ENCODE measurements at regions not wholly inside any gene's neighbourhood (a gene's known extent, or its start where the extent isn't known, plus 50 kb on each side); places are given as distances from the start of the nearest gene placed in this dataset.
A peak's percentile ranks its signal among the peaks of the same experiment; 100 is the strongest.

- no peak for DNase-seq (ENCODE audit: low read depth)
These were observed 80.5 kb downstream of the FASTKD2 start for GRCh38 chr2:206845877-206846276.

GRCh38 chr2:206846331-206846730 lies 80.9 kb downstream of the FASTKD2 start:
- no peak for DNase-seq (ENCODE audit: low read depth)

GRCh38 chr2:206846981-206847834 lies 81.8 kb downstream of the FASTKD2 start:
- DNase-seq (ENCODE audit: low read depth): no peak

- DNase-seq (ENCODE audit: low read depth): no peak
These were observed 85.0 kb downstream of the FASTKD2 start for GRCh38 chr2:206850369-206850768.

- DNase-seq (ENCODE audit: low read depth): no peak
These were observed 86.1 kb downstream of the FASTKD2 start for GRCh38 chr2:206851521-206851920.

- no peak for DNase-seq (ENCODE audit: low read depth)
These were observed 85.4 kb upstream of the CPO start for GRCh38 chr2:206853915-206854314.

- no peak for DNase-seq (ENCODE audit: low read depth)
These were observed 83.5 kb upstream of the CPO start for GRCh38 chr2:206855585-206856433.

GRCh38 chr2:206856513-206856912 lies 82.8 kb upstream of the CPO start:
- peak; percentile 11 for DNase-seq (ENCODE audit: low read depth)

- DNase-seq (ENCODE audit: low read depth): no peak
These were observed 80.5 kb upstream of the CPO start for GRCh38 chr2:206858687-206859329.

- peak; percentile 12 for DNase-seq (ENCODE audit: low read depth)
These were observed 80.0 kb upstream of the CPO start for GRCh38 chr2:206859330-206859739.

- no peak for DNase-seq (ENCODE audit: low read depth)
These were observed 76.1 kb upstream of the CPO start for GRCh38 chr2:206863196-206863595.

- DNase-seq (ENCODE audit: low read depth): no peak
These were observed 75.6 kb upstream of the CPO start for GRCh38 chr2:206863716-206864115.

GRCh38 chr2:206867006-206867405 lies 72.3 kb upstream of the CPO start:
- DNase-seq (ENCODE audit: low read depth): peak; percentile 10

GRCh38 chr2:206869824-206870495 lies 69.4 kb upstream of the CPO start:
- no peak for DNase-seq (ENCODE audit: low read depth)

GRCh38 chr2:206873423-206873822 lies 65.9 kb upstream of the CPO start:
- peak; percentile 16 for DNase-seq (ENCODE audit: low read depth)

- no peak for DNase-seq (ENCODE audit: low read depth)
These were observed 63.6 kb upstream of the CPO start for GRCh38 chr2:206875701-206876100.

GRCh38 chr2:206876216-206876860 lies 63.0 kb upstream of the CPO start:
- no peak for DNase-seq (ENCODE audit: low read depth)

- no peak for DNase-seq (ENCODE audit: low read depth)
These were observed 57.5 kb upstream of the CPO start for GRCh38 chr2:206881708-206882410.

GRCh38 chr2:206886696-206887095 lies 52.6 kb upstream of the CPO start:
- DNase-seq (ENCODE audit: low read depth): no peak

- DNase-seq (ENCODE audit: low read depth): no peak
These were observed 51.6 kb upstream of the CPO start for GRCh38 chr2:206887745-206888144.
